HG03095 (cell line): ENCODE measurements at regions not wholly inside any gene's neighbourhood (a gene's known extent, or its start where the extent isn't known, plus 50 kb on each side); places are given as distances from the start of the nearest gene placed in this dataset.

Experiments
- ATAC-seq: cut with Tn5 transposase; IDR thresholded peaks from one replicate; pipeline ENCODE4 v1.9.1; 2021; ENCODE audit warnings: moderate library complexity; ENCODE audit not compliant: unreplicated experiment

DNA sequence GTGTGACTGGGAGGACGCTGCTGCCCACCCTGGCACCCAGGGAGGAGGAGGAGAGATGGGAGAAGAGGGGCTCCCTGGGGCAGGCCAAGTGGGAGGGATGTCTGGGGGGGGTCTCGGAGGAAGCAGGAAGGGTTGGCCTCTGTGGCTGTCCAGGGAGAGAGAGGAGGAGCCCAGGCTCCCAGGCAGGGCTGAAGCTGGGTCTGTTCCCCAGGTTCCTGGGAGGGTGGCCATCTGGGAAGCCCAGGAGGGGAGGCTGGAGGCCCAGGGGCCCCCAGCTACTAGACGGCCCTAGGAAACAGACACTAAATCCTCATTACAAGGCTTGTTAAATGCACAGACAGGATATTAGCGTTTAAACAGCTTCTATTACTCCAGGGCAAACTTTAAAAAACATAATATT is 139.8 kb downstream of the ENGASE start:
- ATAC-seq: no peak

DNA sequence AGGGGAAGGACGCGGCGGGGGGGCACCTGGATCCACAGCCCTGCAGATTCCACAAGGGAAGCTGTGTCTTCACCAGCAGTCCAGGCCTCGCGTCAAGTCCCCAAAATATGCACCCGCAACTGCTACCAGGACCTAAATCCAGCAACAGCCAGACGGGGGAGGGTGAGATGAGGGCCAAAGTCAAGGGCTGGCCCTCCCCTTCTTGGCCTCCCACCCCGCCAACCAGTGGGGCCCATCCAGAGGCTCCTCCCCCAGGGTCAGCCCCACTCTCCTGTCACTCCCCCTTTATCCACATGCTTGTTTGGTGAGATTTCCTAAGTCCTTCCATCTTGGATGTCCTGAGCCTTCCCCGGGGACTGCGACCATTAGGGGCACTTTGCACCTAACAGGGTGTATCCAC is 138.7 kb downstream of the ENGASE start:
- no peak for ATAC-seq

DNA sequence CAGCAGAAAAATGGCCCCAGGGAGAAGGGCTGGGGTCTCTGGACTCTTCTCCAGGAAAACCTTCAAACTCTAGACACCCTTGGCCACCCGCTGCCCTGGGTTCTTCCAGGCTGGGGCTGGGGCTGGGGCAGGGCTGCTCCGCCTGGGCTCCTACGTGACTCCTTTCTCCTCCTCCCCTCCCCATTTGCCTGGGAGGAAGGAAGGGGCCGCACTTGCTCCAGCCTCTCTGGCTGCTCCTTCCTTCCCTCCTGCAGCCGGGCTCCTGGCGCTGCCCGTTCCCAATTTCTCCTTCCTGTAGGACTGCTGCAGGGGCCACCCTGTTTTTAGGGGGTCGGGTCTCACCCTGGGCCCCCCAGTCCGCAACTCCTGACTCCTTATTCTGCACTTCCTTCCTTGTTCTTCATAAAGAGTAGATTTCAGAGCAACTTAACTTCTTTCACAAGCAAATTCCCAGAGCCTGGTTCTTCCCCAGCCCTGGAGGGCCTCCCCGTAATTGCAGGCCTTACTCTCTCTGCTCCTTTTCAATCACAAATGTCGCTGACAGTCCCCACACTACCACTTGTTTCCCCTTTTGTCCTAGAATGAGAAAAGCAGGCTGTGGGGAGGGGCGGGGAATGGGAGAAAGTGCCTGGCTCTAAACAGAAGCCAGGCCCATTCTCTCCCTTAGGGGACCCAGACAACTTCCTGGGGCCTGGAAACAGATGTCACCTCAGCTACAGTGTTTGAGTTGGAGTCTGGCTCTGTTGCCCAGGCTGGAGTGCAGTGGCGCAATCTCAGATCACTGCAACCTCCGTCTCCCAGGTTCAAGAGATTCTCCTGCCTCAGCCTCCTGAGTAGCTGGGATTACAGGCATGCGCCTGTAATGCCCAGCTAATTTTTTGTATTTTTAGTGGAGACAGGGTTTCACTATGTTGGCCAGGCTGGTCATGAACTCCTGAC is 137.8 kb downstream of the ENGASE start:
- ATAC-seq: no peak

DNA sequence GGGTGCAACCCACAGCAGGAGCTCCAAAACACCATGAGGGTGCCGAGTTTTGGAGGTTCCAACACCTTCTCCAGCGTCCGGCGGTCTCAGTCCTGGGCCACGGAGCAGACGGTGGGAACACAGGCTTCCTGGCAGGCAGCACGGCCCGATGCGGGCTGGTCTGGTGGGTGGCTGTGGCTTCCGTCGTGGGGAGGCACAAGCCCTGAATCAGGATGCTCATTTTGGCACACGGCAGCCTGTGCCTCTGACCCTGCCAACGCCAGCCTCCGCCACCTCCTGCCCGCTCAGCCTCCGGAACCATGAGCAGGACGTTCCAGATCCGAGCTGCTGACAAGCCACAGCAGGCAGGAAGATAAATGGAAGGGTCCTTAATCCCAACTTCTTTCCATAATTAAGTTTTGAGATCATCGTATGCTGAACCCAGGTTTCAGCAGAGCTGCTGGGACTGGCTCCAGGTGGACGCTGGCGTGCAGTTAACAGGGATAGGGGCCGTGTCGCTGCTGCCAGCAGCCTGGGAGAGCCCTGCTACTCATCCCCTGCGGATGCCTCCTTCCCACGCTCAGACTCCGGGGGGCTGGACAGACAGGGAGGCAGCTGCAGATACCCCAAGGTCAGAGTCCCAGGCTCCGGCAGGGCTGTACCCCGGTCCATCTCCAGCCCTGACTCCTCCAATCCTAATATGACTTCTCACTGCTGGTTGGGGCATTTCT is 136.6 kb downstream of the ENGASE start:
- no peak for ATAC-seq

GRCh38 chr17:79210638-79211037 is 136.0 kb downstream of the ENGASE start:
- ATAC-seq: no peak

DNA sequence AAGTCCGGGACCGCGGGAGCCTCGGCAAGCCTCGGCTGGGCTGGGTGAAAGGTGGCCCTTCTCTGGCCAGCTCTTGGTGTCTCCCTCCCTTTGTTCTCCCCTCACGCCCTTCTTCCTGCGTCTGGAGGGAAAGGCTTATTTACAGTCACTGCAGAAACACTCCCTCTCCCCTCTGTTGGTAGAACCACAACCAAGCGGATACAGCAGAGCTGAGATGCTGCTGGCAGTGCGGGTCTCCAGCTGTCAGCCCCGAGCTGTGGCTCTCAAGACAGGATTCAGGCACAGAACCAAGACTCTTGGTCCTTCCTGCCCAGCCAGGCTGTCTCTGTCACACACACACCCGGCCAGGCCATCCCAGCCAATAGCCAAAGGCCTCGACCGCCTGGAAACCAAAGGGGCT is 133.3 kb downstream of the ENGASE start:
- ATAC-seq: no peak

DNA sequence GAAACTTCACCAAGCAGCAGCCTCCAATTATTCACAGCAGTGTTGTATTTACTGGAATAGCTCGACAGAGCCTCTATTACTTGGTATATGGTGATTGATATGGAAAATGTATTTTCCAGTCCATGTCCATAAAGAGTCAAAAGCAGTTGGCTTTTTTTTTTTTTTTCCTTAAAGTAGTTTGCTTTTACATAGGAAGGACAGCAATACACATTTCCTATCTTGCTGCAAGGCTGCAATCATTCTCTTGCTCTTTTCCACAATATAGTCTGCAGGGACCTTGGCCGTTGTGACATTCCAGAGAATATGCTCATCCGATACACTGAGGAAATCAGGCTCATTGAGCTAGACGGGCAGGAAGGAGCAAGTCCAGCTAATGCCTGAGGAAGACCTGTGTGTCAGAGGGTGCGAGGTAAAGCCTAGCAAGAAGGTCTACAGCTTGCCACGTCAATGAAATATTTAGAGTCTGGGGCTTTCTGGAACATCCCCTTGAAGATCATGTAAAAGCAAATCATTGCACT is 131.1 kb downstream of the ENGASE start:
- ATAC-seq: no peak

GRCh38 chr17:79204261-79204660 is 129.6 kb downstream of the ENGASE start:
- no peak for ATAC-seq

GRCh38 chr17:79203657-79204056 is 129.0 kb downstream of the ENGASE start:
- no peak for ATAC-seq

DNA sequence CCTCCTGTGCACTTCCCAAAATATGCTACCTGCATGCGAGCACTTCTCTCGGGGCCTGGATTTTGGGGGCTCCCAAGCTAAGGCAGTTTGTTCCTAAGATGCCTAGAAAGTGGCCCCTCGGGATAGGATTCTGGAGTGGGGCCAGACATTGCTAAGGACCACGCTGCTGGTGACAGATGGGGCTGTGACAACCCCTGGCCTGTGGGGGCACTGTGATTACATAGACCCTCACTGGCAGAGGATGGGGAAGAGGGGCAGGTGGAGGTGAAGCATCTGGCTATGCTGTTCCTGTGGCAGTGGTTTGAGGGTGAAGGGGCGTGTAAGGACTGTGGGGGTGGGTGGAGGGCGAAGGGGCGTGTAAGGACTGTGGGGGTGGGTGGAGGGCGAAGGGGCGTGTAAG is 128.4 kb downstream of the ENGASE start:
- ATAC-seq: no peak

DNA sequence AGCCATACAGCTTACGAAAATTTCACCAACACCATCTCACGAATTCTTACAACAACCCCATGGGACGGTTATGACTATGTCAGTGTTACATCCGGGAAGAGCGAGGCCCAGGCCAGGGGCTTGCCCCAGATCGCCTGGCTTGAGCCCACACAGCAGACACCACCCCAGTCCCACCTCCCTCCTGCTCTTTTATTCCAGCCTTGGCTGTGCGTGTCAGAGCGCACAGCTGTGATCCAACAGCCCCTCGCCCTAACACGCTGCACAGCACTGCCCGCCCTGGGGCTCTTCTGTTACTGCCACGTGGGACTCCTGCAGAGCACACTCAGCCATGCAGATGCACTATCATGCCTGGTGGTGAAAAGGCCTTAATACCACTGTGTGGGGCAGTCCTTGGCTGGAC is 127.9 kb downstream of the ENGASE start:
- ATAC-seq: no peak

DNA sequence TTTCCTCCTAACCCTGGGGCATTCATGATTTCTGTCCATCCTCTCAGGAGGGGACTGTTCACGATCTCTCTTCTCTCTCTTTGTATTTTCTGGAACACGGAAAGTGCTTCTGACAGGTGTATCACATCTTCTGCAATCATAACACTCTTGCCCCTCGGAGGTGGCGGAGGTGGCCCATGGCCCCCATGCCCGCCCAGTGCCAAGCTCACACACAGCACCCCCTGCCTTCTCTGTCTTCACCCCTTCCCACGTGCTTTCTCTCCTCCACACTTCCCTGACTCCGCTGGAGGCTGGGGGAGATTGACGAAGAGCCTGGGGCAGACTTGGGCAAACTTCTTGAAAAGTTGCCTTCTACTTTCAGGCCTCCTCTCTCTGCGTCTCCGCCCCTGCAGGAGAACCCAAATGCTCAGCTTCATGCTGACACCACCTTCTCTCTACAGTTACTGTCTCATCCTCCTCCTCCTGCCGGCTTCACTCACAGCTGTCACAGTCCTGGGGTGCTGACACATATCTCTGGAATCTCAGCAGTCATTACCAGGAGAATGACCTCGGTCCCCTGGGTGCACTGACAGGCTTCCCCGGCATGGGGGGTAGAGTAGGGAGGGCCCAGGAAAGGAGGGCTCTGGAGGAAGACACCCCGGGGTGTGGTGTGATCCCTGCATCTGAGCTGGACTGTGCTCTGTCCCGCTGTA is 127.1 kb downstream of the ENGASE start:
- ATAC-seq: no peak

GRCh38 chr17:79201119-79201518 is 126.5 kb downstream of the ENGASE start:
- no peak for ATAC-seq

DNA sequence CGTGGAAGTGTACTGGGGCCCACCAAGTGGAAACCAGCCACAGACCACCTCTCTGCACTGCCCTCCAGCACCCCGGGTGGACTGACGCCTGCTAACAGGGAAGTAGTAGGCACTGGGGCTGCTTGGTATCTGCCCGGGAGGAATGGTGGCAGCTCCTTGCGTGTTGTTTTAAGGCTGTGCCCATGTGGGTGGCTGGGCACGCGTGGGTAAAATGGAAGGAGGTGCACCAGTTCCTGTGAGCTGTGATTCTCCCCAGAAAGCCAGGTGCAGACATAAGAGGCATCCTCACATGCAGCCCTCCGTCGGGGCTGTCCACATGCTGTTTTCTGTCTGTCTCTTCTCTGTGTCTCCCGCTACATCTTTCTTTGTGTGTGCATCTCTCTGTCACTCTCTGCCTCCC is 122.3 kb downstream of the ENGASE start:
- ATAC-seq: no peak

DNA sequence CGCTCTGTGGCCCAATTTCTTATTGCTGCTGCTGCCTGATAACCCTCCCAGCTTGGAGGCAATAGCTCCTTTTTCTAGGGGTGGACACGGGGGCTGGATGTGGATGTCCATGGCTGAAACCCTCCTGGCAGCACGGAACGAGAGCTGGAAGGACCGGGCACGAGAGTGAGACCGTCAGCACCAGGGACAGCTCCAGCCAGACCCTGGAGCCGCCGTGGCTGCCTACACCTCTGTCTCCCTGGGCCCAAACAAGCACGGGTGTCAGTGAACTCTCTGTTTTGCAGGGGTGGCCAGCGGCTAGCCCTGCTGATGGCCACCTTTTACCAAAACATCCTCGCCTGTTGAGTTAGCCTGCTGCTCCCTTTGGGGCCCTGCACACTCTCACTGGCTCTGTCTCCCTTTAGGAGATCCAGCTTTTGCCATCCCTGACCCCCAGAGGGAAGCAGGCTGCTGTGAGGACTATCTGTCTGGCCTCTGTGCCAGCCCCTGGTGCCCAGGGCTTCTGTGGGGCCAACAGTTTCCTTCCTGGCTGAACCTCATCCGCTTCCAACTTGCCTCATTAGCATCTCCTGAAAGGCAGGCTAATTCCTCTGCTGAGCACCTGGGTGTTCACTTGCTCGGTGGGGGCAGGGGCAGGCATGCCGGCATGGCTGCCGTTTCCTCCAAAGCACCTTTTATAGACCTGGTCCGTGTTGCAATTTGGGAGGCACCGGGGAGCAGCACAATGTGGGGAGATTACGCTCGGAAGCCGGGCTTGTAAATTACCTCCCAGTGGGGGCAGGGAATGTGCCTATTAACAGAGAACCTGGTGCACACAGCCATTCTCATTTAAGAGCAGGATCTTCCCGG is 118.1 kb downstream of the ENGASE start:
- no peak for ATAC-seq

GRCh38 chr17:79191270-79191934 is 116.8 kb downstream of the ENGASE start:
- no peak for ATAC-seq

DNA sequence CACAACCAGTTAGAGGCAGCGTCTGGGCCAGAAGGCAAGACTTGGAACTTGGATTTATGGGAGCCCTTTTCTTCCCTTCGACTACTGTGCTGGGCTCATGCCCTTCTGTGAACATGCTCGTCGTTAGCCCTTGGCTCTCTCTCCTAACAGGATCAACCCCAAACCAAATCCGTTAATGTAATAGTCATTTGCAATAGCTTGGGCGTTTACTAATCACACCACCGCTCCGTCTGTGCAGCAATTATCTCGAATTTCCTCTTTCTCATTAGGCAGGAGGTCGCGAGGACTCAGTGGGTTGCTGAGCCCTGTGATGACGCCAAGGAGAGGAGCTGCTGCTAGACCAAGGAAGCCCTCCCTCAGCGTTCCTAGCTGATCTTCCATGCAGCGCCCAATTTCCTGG is 114.7 kb downstream of the ENGASE start:
- no peak for ATAC-seq

DNA sequence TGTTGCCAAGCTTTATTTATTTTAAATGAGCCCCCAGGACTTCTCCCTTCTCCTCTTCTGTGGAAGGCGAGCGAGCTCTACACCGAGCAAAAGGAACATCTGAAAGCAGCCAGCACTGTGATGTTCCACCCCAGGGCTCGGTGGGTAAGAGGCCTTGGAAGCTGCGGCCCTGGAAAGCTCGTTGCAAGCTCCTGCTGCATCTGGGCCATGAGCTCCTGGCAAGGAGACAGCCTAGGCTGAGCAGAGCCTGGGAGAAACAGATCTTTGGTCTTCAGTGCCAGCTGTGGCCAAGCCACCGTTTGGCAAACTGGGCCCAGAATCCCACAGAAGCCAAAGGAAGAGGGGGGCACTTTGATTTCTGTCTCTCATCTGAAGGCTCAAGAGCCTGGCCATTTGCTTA is 114.1 kb downstream of the ENGASE start:
- no peak for ATAC-seq

DNA sequence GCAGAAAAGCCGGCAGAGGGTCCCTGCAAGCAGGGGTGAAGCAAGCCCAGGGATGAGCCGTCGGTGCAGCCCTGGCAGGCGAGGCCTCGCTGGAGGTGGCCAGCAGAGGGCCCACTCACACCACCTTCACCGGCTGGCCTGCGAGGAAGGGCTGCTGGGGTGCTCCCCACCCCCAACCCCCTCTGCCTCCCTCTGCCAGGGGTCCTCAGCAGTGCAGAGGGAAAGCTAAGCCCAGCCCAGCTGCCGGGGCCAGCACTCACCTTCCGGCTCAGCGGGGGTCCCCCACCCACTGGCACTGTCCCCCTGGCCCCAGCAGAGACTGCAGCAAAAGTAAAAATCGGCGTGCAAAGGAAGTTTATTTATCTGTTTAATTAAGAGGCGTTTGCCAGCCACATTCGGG is 113.4 kb downstream of the ENGASE start:
- ATAC-seq: no peak

GRCh38 chr17:79187186-79187585 is 112.6 kb downstream of the ENGASE start:
- no peak for ATAC-seq
